GM21737 (cell line): ENCODE measurements at regions not wholly inside any gene's neighbourhood (a gene's known extent, or its start where the extent isn't known, plus 50 kb on each side); places are given as distances from the start of the nearest gene placed in this dataset.
"Not testable (repeated sequence)": the region's sequence is repeated elsewhere in the genome, so short reads cannot be mapped to it uniquely, and the experiment has no call there.

Experiments
- ATAC-seq: cut with Tn5 transposase; IDR thresholded peaks from one replicate; pipeline ENCODE4 v1.9.1; 2021; ENCODE audit warnings: mild to moderate bottlenecking, moderate library complexity; ENCODE audit not compliant: unreplicated experiment

DNA sequence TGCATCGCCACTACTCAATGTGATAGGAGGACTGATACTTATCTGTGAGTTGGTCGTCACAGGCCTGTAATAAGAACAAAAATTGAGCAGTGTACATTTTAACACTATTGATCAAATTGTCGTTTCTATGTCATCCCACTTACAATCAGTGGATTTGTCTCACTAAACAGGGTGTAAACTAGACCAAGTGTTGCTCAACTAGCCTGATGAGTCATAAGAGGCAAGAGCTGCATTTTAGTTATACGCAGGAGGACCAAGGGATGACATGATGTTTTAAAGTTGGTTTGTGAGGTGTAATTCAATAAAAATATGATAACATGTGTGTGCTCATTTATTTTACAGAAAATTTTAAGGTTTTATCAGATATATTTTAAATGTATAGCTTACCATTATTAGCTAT lies 1239.2 kb downstream of the REEP3 start:
- ATAC-seq: no peak

DNA sequence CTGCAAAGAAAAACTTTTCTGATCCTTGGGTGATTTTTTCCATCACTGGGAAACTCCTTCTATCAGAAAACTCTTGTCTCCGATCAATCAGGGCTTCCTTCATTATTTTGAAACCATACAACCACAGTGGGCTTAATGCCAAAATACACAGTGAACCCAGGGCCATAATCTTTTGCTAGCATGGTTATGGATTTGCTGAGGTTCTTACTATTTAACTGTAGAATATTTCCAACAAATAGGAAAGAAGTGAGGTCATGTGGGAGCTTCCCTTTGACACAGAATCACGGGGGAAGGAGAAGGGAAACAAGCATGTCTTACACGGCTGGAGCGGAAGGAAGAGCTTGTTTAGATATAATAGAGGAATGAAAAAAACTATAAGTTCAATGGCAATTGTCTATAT lies 1241.7 kb downstream of the REEP3 start:
- no peak for ATAC-seq

DNA sequence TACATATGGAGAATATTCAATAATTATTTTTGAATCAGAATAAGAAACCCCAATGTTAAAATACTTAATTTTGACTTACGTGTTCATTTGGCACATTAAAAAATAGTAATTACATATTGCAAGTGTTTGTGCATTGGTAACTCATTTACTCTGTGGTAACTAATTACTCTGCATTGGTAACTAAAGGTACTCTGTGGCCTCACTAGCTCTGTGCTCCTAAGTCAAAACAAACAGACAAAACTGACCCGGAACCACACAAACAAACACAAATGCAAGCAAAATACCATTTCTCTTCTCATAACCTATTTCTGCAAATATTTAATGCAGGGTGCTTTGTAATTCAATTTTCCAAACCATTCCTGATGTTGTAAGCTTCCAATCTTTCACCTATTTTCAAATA lies 1244.3 kb downstream of the REEP3 start:
- no peak for ATAC-seq

- no peak for ATAC-seq
These were observed 1250.3 kb downstream of the REEP3 start for GRCh38 chr10:64771253-64772050.

- no peak for ATAC-seq
These were observed 1252.2 kb downstream of the REEP3 start for GRCh38 chr10:64773357-64773756.

- not testable (repeated sequence) for ATAC-seq
These were observed 1263.2 kb downstream of the REEP3 start for GRCh38 chr10:64784451-64784850.

DNA sequence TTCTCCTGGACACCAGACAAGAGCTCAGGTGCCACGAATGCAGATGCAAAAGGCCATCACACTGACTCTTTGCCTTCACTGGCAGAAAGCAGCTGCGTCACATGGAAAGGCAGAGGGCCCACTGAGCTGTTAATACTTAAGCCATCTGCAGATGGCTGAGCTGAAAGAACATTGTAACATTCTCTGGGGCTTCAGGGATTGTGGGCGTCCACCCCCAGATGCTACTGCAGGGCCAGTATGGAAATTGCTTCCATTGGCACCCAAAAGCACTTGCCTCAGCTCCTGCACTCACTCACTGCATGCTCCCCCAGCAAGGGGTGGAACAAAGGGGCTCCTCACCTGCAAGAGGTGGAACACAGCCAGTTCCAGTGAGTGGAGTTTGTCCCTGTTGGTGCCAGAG lies 1264.6 kb downstream of the REEP3 start:
- no peak for ATAC-seq

- no peak for ATAC-seq
These were observed 1265.8 kb downstream of the REEP3 start for GRCh38 chr10:64786989-64787388.

DNA sequence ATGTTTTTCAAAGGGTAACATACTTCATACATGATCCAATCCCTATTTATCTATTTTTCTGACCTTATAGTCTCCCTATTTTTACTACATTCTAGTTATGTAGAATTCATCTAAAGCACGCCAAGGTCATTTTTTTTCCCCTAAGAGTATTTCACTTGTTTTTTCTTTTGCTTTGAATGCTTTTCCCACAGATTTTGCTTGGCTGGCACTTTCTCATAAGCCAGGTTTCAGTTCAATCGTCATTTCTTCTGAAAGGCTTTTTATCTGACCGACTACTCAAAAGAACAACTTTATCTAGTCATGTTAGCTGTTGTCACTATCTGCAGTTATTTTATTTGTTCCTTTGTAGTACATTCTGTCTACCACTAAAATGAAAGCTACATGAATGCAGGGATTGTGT lies 1274.6 kb downstream of the REEP3 start:
- no peak for ATAC-seq

GRCh38 chr10:64798297-64798696 lies 1277.1 kb downstream of the REEP3 start:
- no peak for ATAC-seq

DNA sequence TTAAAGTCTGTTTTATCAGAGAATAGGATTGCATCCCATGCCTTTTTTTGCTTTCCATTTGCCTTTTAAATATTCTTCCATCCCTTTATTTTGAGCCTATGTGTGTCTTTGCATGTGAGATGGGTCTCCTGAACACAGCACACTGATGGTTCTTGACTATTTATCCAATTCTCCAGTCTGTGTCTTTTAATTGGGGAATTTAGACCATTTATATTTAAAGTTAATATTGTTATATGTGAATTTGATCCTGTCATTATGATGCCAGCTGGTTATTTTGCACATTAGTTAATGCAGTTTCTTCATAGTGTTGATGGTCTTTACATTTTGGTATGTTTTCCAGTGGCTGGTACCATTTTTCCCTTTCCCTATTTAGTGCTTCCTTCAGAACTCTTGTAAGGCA lies 1287.0 kb downstream of the REEP3 start:
- ATAC-seq: not testable (repeated sequence)

DNA sequence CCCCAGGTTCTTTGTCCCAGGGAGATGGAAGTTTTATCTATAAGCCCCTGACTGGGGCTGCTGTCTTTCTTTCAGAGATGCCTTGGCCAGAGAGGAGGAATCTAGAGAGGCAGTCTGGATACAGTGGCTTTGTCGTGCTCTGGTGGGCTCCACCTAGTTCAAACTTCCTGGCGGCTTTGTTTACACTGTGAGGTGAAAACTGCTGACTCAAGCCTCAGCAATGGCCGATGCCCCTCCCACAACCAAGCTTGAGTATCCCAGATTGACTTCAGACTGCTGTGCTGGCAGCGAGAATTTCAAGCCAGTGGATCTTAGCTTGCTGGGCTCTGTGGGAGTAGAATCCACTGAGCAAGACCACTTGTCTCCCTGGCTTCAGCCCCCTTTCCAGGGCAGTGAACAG lies 1288.8 kb downstream of the REEP3 start:
- ATAC-seq: not testable (repeated sequence)

DNA sequence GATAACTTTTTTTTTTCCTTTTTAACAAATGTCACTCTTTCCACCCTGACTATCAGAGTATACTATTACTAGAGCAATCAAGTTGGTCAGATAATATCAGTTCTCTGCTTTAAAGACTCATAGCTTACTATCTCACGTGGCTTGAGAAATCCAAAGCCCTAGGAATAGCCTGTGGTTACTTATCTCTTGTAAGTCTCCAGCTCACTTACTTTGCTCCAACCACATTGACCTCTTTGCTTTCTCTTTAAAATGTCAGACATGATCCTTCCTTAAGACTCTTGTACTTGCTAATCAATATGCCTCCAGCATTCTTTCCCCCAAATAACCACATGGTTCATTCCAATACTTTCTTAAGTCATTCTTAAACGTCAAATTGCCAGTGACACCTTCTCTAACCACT lies 1292.2 kb downstream of the REEP3 start:
- ATAC-seq: no peak

- no peak for ATAC-seq
These were observed 1293.0 kb downstream of the REEP3 start for GRCh38 chr10:64814201-64814600.

GRCh38 chr10:64829888-64830412 lies 1308.7 kb downstream of the REEP3 start:
- ATAC-seq: no peak

GRCh38 chr10:64830869-64831268 lies 1309.7 kb downstream of the REEP3 start:
- no peak for ATAC-seq

DNA sequence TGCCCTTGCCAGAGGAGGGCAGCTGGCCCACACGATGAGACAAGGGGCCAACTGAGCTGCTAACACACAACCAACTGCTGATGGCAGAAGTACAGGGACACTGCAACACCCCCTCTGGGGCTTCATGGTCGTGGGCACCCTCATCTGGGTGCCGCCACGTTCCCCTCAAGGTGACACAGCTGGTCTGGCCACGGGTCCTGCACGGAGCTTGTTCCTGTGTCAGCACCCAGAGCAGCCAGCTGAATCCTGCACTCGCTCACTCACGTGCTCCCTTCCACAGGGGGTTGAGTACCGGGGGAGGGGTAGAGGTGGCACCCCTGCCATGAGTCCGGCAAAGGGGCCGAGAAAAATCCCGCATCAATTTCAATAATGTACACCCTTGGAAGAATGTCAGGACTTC lies 1319.1 kb downstream of the REEP3 start:
- ATAC-seq: no peak

DNA sequence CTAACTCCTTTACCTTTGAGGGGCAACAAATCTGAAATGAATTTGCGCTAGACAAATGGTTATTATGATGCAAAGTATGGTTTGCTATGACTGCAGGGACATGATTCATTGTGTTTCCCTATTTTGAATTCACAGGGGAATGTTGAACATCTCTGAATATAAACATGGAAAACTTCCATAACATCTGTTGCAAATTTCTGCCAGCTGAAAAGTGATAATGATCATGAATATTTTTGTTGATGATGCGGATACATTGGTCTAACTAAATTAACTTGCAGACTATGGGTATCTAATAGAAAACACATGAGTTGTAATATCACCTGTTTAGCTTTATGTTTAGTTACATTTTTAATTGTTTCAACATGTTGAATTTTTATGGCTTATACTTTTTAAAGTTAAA lies 1325.5 kb downstream of the REEP3 start:
- ATAC-seq: no peak

DNA sequence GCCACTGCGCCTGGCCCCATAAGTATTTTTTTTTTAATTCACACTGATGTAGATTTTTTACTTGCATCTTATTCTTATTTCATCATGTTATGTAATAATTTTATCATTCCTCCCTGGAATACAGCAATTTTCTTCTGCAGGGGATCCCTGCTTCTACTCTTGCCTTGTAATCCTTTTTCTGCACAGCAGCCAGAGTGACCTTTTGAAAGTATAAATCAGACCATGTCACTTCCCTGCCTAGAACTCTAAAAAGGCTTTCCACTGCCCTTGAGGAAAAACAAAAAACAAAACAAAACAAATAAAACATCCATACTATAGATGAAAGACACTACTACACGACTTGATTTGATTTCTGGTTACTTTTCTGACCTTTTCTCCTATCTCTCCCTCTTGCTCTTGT lies 1334.7 kb downstream of the REEP3 start:
- no peak for ATAC-seq

DNA sequence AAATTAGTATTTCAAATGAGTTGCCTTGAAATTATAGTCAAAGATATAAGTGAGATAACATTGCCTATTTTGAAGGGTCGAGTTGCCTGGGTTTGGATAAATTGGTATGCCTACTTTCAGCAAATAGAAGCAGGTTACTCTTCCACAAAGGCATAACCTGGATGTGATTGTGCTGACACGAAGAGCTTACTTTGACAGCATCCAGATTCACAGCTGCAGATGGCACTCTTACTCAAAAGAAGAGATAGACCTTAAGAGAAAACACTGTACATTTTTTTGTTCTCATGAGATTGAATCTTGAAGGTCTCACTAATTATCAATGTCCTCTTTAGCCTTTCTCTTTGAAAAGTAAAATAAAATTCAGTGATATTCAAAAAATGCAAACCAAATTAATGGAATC lies 1338.7 kb downstream of the REEP3 start:
- no peak for ATAC-seq

GRCh38 chr10:64863836-64864235 lies 1342.6 kb downstream of the REEP3 start:
- no peak for ATAC-seq

GRCh38 chr10:64867501-64867962 lies 1346.3 kb downstream of the REEP3 start:
- ATAC-seq: no peak

DNA sequence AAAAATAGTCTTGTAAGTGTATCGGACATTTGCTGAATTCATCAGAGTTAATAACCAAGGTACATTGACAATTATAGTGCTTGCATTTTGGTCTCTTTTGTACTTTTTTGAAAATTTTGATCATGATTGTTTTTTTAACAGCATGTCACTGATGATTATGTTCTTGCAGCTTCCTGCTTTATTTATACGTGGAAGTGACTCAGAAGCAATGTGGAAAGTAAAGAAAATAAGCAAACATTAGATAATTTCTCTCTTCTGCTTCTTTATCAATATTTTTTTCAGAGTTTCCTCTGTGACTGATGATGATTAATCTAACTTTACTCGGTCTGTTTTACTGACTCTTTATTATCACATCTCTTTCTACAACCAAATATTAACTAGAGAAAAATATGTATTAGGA lies 1351.9 kb downstream of the REEP3 start:
- ATAC-seq: no peak
